ENCODE measurements at regions not wholly inside any gene's neighbourhood (a gene's known extent, or its start where the extent isn't known, plus 50 kb on each side); places are given as distances from the start of the nearest gene placed in this dataset.

- Histone ChIP-seq H3K27me3 (replicated peaks; ENCODE audit: insufficient read depth, low read depth, low read length, poor library complexity) (no peaks in the 10 kb centered on the region), H3K4me1 (ENCODE audit: insufficient read depth, low read length, poor library complexity, severe bottlenecking) (peaks cover 13% of the 10 kb centered on the region), H3K4me3 (ENCODE audit: low read depth, low read length, poor library complexity, severe bottlenecking) (no peak overlapping the region), H3K36me3 (ENCODE audit: insufficient read depth, low read length, poor library complexity, severe bottlenecking) (no peaks in the 10 kb centered on the region), H3K9me3 (ENCODE audit: low read depth, low read length, poor library complexity, severe bottlenecking) (no peaks in the 10 kb centered on the region), H3K27ac (ENCODE audit: low read depth, low read length, poor library complexity, severe bottlenecking) (no peak overlapping the region)
- ChIA-PET CTCF (no interaction called here), POLR2A (ENCODE audit: low non-redundant PET) (no interaction called here)
- DNase-seq (ENCODE audit: low spot score): no peak
- BruUV-seq (replicated peaks): no TSS peak
- intact Hi-C loops (cut with micrococcal nuclease; ENCODE audit: unreplicated experiment): no loop called here
- TF ChIP-seq EZH2 (IDR thresholded peaks at IDR 0.05; ENCODE audit: borderline replicate concordance, low read depth, low read length, poor library complexity, severe bottlenecking) (no peak), CTCF (conservative IDR thresholded peaks at IDR 0.05; ENCODE audit: low read depth, low read length) (no peak)
Measured at GRCh38 chr7:98472521-98472954, 71.6 kb upstream of the BAIAP2L1 start.

- DNase-seq (ENCODE audit: low spot score): peak; percentile 10
- Histone ChIP-seq H3K4me3 (ENCODE audit: low read depth, low read length, poor library complexity, severe bottlenecking) (no peak overlapping the region), H3K9me3 (ENCODE audit: low read depth, low read length, poor library complexity, severe bottlenecking) (no peaks in the 10 kb centered on the region), H3K27me3 (replicated peaks; ENCODE audit: insufficient read depth, low read depth, low read length, poor library complexity) (no peaks in the 10 kb centered on the region), H3K27ac (ENCODE audit: low read depth, low read length, poor library complexity, severe bottlenecking) (no peak overlapping the region), H3K36me3 (ENCODE audit: insufficient read depth, low read length, poor library complexity, severe bottlenecking) (no peaks in the 10 kb centered on the region), H3K4me1 (ENCODE audit: insufficient read depth, low read length, poor library complexity, severe bottlenecking) (no peaks in the 10 kb centered on the region)
- ChIA-PET CTCF (no interaction called here), POLR2A (ENCODE audit: low non-redundant PET) (no interaction called here)
- no TSS peak for BruUV-seq (replicated peaks)
- intact Hi-C loops (cut with micrococcal nuclease; ENCODE audit: unreplicated experiment): no loop called here
- TF ChIP-seq CTCF (conservative IDR thresholded peaks at IDR 0.05; ENCODE audit: low read depth, low read length) (no peak), EZH2 (IDR thresholded peaks at IDR 0.05; ENCODE audit: borderline replicate concordance, low read depth, low read length, poor library complexity, severe bottlenecking) (no peak)
Measured at GRCh38 chr7:98470485-98471240, 69.8 kb upstream of the BAIAP2L1 start.

GRCh38 chr7:98469088-98469487 is 68.2 kb upstream of the BAIAP2L1 start:
- ChIA-PET CTCF (no interaction called here), POLR2A (ENCODE audit: low non-redundant PET) (no interaction called here)
- Histone ChIP-seq H3K4me1 (ENCODE audit: insufficient read depth, low read length, poor library complexity, severe bottlenecking) (no peaks in the 10 kb centered on the region), H3K4me3 (ENCODE audit: low read depth, low read length, poor library complexity, severe bottlenecking) (no peak overlapping the region), H3K9me3 (ENCODE audit: low read depth, low read length, poor library complexity, severe bottlenecking) (no peaks in the 10 kb centered on the region), H3K27me3 (replicated peaks; ENCODE audit: insufficient read depth, low read depth, low read length, poor library complexity) (no peaks in the 10 kb centered on the region), H3K27ac (ENCODE audit: low read depth, low read length, poor library complexity, severe bottlenecking) (no peak overlapping the region), H3K36me3 (ENCODE audit: insufficient read depth, low read length, poor library complexity, severe bottlenecking) (no peaks in the 10 kb centered on the region)
- intact Hi-C loops (cut with micrococcal nuclease; ENCODE audit: unreplicated experiment): no loop called here
- no TSS peak for BruUV-seq (replicated peaks)
- TF ChIP-seq EZH2 (IDR thresholded peaks at IDR 0.05; ENCODE audit: borderline replicate concordance, low read depth, low read length, poor library complexity, severe bottlenecking) (no peak), CTCF (conservative IDR thresholded peaks at IDR 0.05; ENCODE audit: low read depth, low read length) (no peak)
- DNase-seq (ENCODE audit: low spot score): no peak

All from A673 (cell line).